Parathyroid adenoma (tissue), 2 donors: ENCODE measurements at regions not wholly inside any gene's neighbourhood (a gene's known extent, or its start where the extent isn't known, plus 50 kb on each side); places are given as distances from the start of the nearest gene placed in this dataset.

Experiments used
- H2AFZ ChIP-seq: fragments of 300-600 bp; sonication (generic); one replicate; pipeline ENCODE4 v1.7.0; 2017; ENCODE audit warnings: antibody characterized with exemption, mild to moderate bottlenecking
- H3K27ac ChIP-seq: fragments of 300-600 bp; sonication (generic); one replicate; pipeline ENCODE4 v1.7.0; 2017
- H3K27me3 ChIP-seq: fragments of 300-600 bp; sonication (generic); one replicate; pipeline ENCODE4 v1.7.0; 2017; ENCODE audit warnings: low read length; ENCODE audit not compliant: control insufficient read depth, insufficient read depth
- H3K36me3 ChIP-seq: fragments of 300-600 bp; sonication (generic); one replicate; pipeline ENCODE4 v1.7.0; 2017; ENCODE audit warnings: low read length; ENCODE audit not compliant: control insufficient read depth, insufficient read depth
- H3K4me1 ChIP-seq: fragments of 300-600 bp; sonication (generic); one replicate; pipeline ENCODE4 v1.7.0; 2017; ENCODE audit warnings: control low read depth
- H3K4me2 ChIP-seq: fragments of 300-600 bp; sonication (generic); one replicate; pipeline ENCODE4 v1.7.0; 2017; ENCODE audit warnings: low read length
- H3K4me3 ChIP-seq: fragments of 300-600 bp; sonication (generic); one replicate; pipeline ENCODE4 v1.7.0; 2017; ENCODE audit warnings: low read depth, low read length
- H3K79me2 ChIP-seq: fragments of 300-600 bp; sonication (generic); one replicate; pipeline ENCODE4 v1.7.0; 2017; ENCODE audit warnings: control low read depth
- H3K9ac ChIP-seq: fragments of 300-600 bp; sonication (generic); one replicate; pipeline ENCODE4 v1.7.0; 2017; ENCODE audit warnings: mild to moderate bottlenecking
- H3K9me3 ChIP-seq: fragments of 300-600 bp; sonication (generic); one replicate; pipeline ENCODE4 v1.7.0; 2017; ENCODE audit warnings: low read length; ENCODE audit not compliant: control insufficient read depth
- TF ChIP-seq, protein P1 (sequence below): fragments of 300-600 bp; sonication (generic); IDR thresholded peaks from one replicate; pipeline ENCODE4 v1.7.0; 2017; ENCODE audit warnings: antibody characterized with exemption, mild to moderate bottlenecking
- donor health status: primary hyperparathyroidism.

- Histone ChIP-seq H3K27me3 (no peaks in the 10 kb centered on the region), H3K27ac (no peak overlapping the region), H3K36me3 (no peaks in the 10 kb centered on the region), H3K9me3 (no peaks in the 10 kb centered on the region), H2AFZ (no peak overlapping the region), H3K4me3 (no peak overlapping the region), H3K9ac (no peak overlapping the region), H3K4me1 (no peaks in the 10 kb centered on the region), H3K4me2 (no peak overlapping the region), H3K79me2 (no peaks in the 10 kb centered on the region)
- TF ChIP-seq, protein P1, sequence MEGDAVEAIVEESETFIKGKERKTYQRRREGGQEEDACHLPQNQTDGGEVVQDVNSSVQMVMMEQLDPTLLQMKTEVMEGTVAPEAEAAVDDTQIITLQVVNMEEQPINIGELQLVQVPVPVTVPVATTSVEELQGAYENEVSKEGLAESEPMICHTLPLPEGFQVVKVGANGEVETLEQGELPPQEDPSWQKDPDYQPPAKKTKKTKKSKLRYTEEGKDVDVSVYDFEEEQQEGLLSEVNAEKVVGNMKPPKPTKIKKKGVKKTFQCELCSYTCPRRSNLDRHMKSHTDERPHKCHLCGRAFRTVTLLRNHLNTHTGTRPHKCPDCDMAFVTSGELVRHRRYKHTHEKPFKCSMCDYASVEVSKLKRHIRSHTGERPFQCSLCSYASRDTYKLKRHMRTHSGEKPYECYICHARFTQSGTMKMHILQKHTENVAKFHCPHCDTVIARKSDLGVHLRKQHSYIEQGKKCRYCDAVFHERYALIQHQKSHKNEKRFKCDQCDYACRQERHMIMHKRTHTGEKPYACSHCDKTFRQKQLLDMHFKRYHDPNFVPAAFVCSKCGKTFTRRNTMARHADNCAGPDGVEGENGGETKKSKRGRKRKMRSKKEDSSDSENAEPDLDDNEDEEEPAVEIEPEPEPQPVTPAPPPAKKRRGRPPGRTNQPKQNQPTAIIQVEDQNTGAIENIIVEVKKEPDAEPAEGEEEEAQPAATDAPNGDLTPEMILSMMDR: no peak
These were observed 63.7 kb upstream of the MRI1 start for GRCh38 chr19:13700621-13701020.

DNA sequence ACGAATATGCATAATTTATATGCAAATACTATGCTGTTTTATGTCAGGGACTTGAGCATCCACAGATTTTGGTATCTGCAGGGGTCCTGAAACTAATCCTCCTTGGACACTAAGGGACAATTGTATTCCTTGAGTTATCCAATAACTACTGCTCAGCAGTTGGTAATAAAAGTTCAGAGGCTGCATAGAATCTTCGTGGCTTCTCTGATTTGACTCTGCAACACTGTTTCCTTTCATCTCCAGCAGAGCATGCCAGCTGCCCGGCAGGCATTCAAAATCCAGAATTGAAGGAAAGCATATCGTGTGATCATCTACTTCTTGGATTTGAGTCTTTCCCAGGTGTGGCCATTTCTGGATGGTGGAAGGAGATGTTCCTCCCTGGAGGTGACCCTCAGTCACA is 64.5 kb upstream of the MRI1 start:
- no peak overlapping the region for H3K4me2 ChIP-seq
- H3K9me3 ChIP-seq: no peaks in the 10 kb centered on the region
- no peaks in the 10 kb centered on the region for H3K27me3 ChIP-seq
- no peaks in the 10 kb centered on the region for H3K79me2 ChIP-seq
- no peak overlapping the region for H3K9ac ChIP-seq
- TF ChIP-seq, protein P1: no peak
- H3K4me1 ChIP-seq: no peaks in the 10 kb centered on the region
- H3K36me3 ChIP-seq: no peaks in the 10 kb centered on the region
- no peak overlapping the region for H2AFZ ChIP-seq
- H3K27ac ChIP-seq: no peak overlapping the region
- H3K4me3 ChIP-seq: no peak overlapping the region

DNA sequence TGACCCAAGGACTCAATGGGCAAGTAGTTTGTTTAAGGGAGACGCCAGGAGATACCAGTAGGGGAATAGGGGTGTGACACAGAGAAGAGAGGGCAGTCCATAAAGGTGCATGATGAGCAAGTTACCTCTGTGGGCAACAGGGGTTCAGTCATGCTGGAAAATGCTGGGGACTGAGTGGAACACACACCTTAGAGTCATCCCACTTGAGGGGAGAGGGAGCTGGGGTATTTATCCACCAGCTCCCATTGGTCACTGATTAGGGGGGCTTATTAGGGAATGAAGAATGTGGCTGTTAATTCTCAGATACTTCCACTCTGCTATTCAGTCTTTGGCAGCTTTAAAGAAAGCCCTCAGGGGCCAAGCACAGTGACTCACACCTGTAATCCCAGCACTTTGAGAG is 67.5 kb upstream of the MRI1 start:
- no peaks in the 10 kb centered on the region for H3K4me1 ChIP-seq
- H3K9me3 ChIP-seq: no peaks in the 10 kb centered on the region
- no peaks in the 10 kb centered on the region for H3K27me3 ChIP-seq
- no peak overlapping the region for H3K4me2 ChIP-seq
- no peak overlapping the region for H2AFZ ChIP-seq
- no peak overlapping the region for H3K27ac ChIP-seq
- H3K36me3 ChIP-seq: no peaks in the 10 kb centered on the region
- no peak overlapping the region for H3K4me3 ChIP-seq
- no peak overlapping the region for H3K9ac ChIP-seq
- H3K79me2 ChIP-seq: no peaks in the 10 kb centered on the region
- TF ChIP-seq, protein P1: no peak

DNA sequence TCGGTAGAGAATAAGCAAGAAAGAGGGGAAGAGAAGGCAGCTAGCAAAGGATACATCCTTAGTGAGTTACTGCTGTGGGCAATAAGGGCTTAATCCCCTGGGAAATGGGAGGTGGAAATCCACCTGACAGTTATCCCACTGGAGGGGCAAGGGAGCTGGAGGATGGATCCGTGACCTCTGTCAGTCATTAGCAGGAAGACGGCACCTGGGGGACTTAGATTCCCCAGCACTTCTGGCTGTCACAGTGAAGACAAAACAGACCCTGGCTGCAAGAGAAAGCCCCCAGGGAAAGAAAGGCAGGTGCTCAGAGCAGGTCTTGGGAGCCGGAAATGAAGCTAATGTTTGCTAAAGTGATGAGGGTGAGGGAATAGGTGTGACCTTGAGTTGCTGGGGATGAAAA is 70.4 kb upstream of the MRI1 start:
- Histone ChIP-seq H3K4me2 (no peak overlapping the region), H3K27me3 (no peaks in the 10 kb centered on the region), H3K9me3 (no peaks in the 10 kb centered on the region), H3K27ac (no peak overlapping the region), H3K9ac (no peak overlapping the region), H2AFZ (no peak overlapping the region), H3K36me3 (no peaks in the 10 kb centered on the region), H3K79me2 (no peaks in the 10 kb centered on the region), H3K4me1 (no peaks in the 10 kb centered on the region), H3K4me3 (no peak overlapping the region)
- TF ChIP-seq, protein P1: no peak

DNA sequence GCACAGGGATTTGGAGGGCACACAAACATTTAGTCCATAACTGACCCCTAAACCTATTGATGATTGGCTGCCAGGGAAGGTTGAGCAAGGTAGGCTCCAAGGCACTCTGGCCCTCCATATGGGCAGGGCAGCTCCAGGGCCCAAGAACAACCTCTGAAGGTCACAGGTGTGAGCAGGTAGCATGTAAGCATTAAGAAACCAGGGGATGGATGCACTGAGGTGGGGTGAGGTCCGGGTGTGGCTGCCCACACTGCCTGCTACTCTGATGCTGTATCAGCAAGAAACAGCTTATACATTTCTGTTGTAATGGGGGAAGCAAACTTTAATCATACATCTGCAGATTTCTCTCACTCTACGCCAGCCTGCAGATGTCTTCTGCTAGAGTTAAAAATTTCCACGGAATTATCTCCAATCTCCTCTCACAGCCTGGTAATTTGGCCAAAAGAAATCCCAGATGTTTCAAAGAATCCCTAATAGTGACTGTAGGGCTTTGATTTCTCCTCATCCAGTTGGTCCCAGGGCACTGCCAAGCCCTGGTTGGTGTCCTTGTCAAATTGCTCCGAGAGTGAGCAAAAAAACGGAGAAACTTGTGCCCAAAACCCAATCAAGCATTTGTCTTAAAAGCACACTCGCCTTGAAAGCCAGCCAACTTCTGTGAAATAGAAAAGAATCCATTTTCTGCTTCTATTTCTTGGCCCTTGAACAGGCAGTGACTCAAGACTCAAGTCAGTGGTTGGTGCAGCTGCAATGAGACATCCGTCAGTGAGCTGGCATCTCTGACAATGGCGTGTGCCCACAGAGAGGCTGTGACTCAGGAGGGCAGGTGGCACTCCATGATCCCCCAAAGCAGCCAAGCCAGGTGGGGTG is 72.5 kb upstream of the MRI1 start:
- TF ChIP-seq, protein P1: no peak
- Histone ChIP-seq H3K9ac (no peak overlapping the region), H3K27me3 (no peaks in the 10 kb centered on the region), H3K4me3 (no peak overlapping the region), H3K79me2 (no peaks in the 10 kb centered on the region), H3K4me2 (no peak overlapping the region), H3K36me3 (no peaks in the 10 kb centered on the region), H2AFZ (no peak overlapping the region), H3K4me1 (no peaks in the 10 kb centered on the region), H3K27ac (no peak overlapping the region), H3K9me3 (no peaks in the 10 kb centered on the region)
